ENCODE measurements at regions not wholly inside any gene's neighbourhood (a gene's known extent, or its start where the extent isn't known, plus 50 kb on each side); places are given as distances from the start of the nearest gene placed in this dataset.
A peak's percentile ranks its signal among the peaks of the same experiment; 100 is the strongest.

DNA sequence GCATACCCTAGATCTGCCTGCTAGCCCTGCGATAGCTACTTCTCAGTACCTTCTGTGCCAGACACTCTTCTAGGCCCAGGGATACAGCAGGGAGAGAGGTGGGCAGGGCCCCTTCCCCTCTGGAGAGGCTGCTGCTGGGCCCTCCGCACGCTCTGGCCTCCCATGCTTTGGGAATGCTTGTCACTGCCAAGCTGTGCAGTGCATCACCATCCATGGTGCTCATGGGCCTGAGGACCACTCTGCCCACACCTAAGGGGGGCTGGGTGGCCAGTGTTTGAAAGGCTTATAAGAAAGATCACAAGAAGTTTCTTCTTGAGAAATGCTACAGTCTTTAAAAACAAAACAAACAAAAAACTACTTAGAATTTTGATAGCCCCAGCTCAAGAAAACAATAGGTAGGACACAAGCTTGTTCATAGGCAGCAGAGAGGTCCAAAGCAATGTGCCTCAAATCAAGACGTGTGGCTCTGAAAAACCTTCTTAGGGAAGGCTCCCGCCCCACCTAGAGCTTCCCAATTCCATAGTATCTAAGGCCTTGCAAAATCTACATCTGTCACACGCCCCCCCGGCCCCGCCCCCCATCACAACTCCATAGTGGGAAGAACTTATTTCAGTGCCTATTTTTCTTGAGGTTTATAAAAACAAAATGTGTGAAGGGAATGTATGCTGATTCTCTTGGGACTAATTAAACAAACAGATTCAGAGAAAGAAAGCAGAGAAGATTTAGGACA is 145.8 kb downstream of the TM9SF2 start:
- no peaks in the 10 kb centered on the region for H3K27me3 ChIP-seq
- no peak overlapping the region for H3K27ac ChIP-seq
- H3K4me1 ChIP-seq, result peaks cover 14% of the 10 kb centered on the region
- H3K4me2 ChIP-seq, result no peak overlapping the region
- no peaks in the 10 kb centered on the region for H3K36me3 ChIP-seq
- no peak for TF ChIP-seq Cebpa-rat (IDR thresholded peaks at IDR 0.05)
- no peaks in the 10 kb centered on the region for H3K9me3 ChIP-seq
- no peak overlapping the region for H3K9ac ChIP-seq
- no peaks in the 10 kb centered on the region for H4K20me1 ChIP-seq
- H3K4me3 ChIP-seq, result no peak overlapping the region

DNA sequence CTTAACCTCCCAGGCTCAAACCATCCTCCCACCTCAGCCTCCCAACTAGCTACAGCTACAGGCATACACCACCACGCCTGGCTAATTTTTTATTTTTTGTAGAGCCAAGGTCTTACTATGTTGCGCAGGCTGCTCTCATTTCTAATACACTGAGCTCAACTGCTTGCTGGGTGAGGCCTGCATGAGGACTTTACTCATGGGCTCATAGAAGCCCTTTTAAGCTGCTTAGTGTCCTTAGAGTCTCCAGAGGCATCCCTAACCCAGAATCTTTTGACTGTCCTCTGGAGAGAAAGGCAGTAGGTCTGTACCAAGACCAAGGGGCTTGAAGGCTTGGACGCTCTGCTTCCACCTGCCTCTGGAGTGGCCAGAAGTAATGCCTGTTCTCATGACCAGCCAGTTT is 141.6 kb downstream of the TM9SF2 start:
- Histone ChIP-seq H3K27me3 (no peaks in the 10 kb centered on the region), H3K9ac (no peak overlapping the region), H3K36me3 (no peaks in the 10 kb centered on the region), H3K9me3 (no peaks in the 10 kb centered on the region), H3K27ac (no peak overlapping the region), H3K4me2 (no peak overlapping the region), H3K4me3 (no peak overlapping the region), H3K4me1 (peaks cover 2% of the 10 kb centered on the region; the same call in 1 of the 2 replicates), H4K20me1 (no peaks in the 10 kb centered on the region)
- no peak for TF ChIP-seq Cebpa-rat (IDR thresholded peaks at IDR 0.05)

GRCh38 chr13:99642006-99642405 is 140.7 kb downstream of the TM9SF2 start:
- Histone ChIP-seq H3K36me3 (no peaks in the 10 kb centered on the region), H3K4me3 (no peak overlapping the region), H3K9ac (no peak overlapping the region), H3K27ac (no peak overlapping the region), H3K27me3 (no peaks in the 10 kb centered on the region), H3K4me1 (peaks cover 11% of the 10 kb centered on the region), H3K4me2 (no peak overlapping the region), H3K9me3 (no peaks in the 10 kb centered on the region), H4K20me1 (no peaks in the 10 kb centered on the region)
- TF ChIP-seq Cebpa-rat (IDR thresholded peaks at IDR 0.05), result no peak

DNA sequence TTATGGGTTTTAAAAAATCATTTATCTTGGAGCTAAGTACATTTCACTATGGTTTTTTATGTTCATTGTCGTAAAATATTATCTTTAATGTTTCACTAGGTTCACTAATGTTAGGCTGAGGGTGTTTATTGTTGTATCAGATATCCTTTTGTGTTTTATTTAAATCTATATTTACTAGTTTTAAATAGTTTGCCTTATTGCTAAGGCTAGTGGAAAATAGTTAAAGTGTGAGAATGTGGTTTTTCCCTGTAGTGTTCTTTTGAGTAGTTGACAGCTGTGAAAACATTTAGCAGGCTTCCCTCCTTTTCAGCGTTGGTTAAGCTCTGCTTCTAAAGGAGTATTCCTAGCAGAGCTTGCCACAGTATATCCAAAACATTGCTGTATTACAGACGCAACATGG is 139.0 kb downstream of the TM9SF2 start:
- Histone ChIP-seq H3K27me3 (no peaks in the 10 kb centered on the region), H3K4me2 (no peak overlapping the region), H3K36me3 (no peaks in the 10 kb centered on the region), H3K9ac (no peak overlapping the region), H3K4me1 (peaks cover 28% of the 10 kb centered on the region), H3K4me3 (no peak overlapping the region), H4K20me1 (no peaks in the 10 kb centered on the region), H3K27ac (no peak overlapping the region), H3K9me3 (no peaks in the 10 kb centered on the region)
- TF ChIP-seq Cebpa-rat (IDR thresholded peaks at IDR 0.05), result no peak

DNA sequence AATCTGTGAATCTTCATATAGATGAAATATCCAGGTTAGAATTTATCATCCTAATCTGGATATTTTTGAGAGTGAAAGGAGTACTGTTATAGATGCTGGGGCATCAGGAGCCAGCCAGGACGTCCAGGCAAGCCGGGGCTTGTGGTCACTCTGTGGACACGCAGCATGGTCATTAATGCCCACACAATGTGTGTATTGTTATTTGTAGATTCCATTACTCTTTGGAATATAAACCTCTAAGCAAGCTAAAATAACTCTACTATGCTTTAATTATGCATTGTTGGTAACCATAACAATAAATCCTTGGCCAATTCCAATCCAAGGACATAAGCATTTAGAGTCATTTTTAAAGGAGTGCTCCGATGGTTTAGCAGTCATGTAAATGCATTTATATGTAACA is 137.9 kb downstream of the TM9SF2 start:
- H3K27ac ChIP-seq, result no peak overlapping the region
- no peaks in the 10 kb centered on the region for H3K9me3 ChIP-seq
- TF ChIP-seq Cebpa-rat (IDR thresholded peaks at IDR 0.05), result no peak
- no peak overlapping the region for H3K4me3 ChIP-seq
- no peaks in the 10 kb centered on the region for H3K27me3 ChIP-seq
- peaks cover 30% of the 10 kb centered on the region for H3K4me1 ChIP-seq
- no peak overlapping the region for H3K9ac ChIP-seq
- no peaks in the 10 kb centered on the region for H4K20me1 ChIP-seq
- no peaks in the 10 kb centered on the region for H3K36me3 ChIP-seq
- no peak overlapping the region for H3K4me2 ChIP-seq

DNA sequence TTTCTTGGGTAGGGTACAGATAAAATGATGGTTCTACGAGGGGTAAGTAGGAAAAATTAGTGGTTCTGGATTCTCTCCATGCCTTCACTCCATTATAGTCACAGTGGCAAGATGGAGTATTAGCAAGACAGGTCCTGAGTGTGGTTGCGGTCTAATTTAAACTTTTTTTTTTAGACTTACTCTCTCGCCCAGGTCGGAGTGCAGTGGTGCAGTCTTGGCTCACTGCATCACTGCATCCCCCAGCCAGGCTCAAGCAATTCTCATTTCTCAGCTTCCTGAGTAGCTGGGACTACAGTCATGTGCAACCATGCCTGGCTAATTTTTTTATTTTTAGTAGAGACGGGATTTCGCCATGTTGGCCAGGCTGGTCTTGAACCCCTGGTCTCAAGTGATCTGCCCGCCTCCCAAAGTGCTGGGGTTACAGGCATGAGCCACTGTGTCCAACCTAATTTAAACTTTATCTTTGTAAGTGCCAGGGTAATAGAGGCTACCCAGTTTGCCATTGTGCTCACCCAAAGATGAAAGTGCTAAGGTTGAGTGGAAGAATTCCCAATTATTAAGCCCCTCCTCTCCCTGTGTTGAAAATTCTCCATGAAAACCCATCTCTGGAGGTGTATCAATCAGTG is 135.6 kb downstream of the TM9SF2 start:
- H4K20me1 ChIP-seq, result no peaks in the 10 kb centered on the region
- H3K4me1 ChIP-seq, result peaks cover 30% of the 10 kb centered on the region
- no peak for TF ChIP-seq Cebpa-rat (IDR thresholded peaks at IDR 0.05)
- peak overlapping the region; percentile 74 for H3K4me2 ChIP-seq
- no peaks in the 10 kb centered on the region for H3K36me3 ChIP-seq
- H3K27me3 ChIP-seq, result no peaks in the 10 kb centered on the region
- H3K9me3 ChIP-seq, result peaks cover 16% of the 10 kb centered on the region
- peak overlapping the region; percentile 7; the same call in 1 of the 2 replicates for H3K27ac ChIP-seq
- H3K4me3 ChIP-seq, result no peak overlapping the region; the same call in 1 of the 2 replicates
- H3K9ac ChIP-seq, result no peak overlapping the region

DNA sequence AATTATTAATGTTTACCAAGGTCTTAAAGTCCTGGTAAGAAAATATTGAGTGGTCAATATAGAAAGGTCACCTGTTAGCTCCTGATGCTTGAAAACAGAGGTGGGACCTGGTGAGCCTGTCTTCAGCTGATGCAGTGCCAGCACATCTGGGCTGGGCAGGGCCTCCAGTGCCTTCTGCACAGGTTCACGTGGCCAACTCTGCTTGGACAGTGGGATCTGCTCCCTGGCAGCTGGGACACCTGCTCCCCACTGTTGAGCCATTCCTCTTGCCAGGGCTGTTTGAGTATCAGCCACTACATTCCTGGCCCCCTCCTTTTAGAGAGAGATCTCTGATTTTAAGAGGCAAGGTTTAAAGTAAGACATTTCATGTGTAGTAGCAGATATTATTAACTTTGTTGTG is 135.0 kb downstream of the TM9SF2 start:
- no peaks in the 10 kb centered on the region for H3K27me3 ChIP-seq
- no peak overlapping the region for H3K9ac ChIP-seq
- no peak for TF ChIP-seq Cebpa-rat (IDR thresholded peaks at IDR 0.05)
- peaks cover 30% of the 10 kb centered on the region for H3K4me1 ChIP-seq
- no peaks in the 10 kb centered on the region for H4K20me1 ChIP-seq
- H3K36me3 ChIP-seq, result no peaks in the 10 kb centered on the region
- H3K4me3 ChIP-seq, result no peak overlapping the region
- no peak overlapping the region for H3K27ac ChIP-seq
- H3K9me3 ChIP-seq, result peaks cover 21% of the 10 kb centered on the region
- peak overlapping the region; percentile 74 for H3K4me2 ChIP-seq

DNA sequence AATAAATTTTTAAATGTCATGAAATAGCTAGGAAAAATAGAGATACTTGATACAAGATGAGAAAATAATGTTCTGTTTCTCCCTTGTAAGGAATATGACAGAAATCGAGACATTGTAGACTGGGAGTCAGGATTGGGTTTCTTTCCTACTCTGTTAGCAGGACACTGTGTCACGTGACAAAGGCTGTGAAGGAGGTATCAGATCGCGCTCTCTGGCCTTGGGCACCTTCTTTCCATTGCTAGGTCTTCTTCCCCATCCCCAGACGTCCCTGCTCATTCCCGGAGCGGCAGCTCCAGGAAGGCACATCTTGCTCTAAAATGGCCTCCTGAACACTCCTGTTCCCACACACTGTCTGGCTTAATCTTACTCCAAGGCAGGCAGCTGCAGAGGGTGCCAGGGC is 133.4 kb downstream of the TM9SF2 start:
- no peaks in the 10 kb centered on the region for H4K20me1 ChIP-seq
- H3K4me1 ChIP-seq, result peaks cover 30% of the 10 kb centered on the region
- peaks cover 21% of the 10 kb centered on the region for H3K9me3 ChIP-seq
- no peaks in the 10 kb centered on the region for H3K27me3 ChIP-seq
- H3K27ac ChIP-seq, result no peak overlapping the region
- no peak overlapping the region for H3K4me2 ChIP-seq
- no peak overlapping the region for H3K4me3 ChIP-seq
- TF ChIP-seq Cebpa-rat (IDR thresholded peaks at IDR 0.05), result no peak
- H3K9ac ChIP-seq, result no peak overlapping the region
- H3K36me3 ChIP-seq, result no peaks in the 10 kb centered on the region

GRCh38 chr13:99630269-99630898 is 129.1 kb downstream of the TM9SF2 start:
- no peak overlapping the region for H3K4me2 ChIP-seq
- no peak overlapping the region for H3K9ac ChIP-seq
- no peak overlapping the region for H3K4me3 ChIP-seq
- peaks cover 21% of the 10 kb centered on the region for H3K9me3 ChIP-seq
- H3K27me3 ChIP-seq, result 0 out of 2 replicates have a peak, but pooled peaks cover 3% of the 10 kb centered on the region
- H3K4me1 ChIP-seq, result peaks cover 3% of the 10 kb centered on the region; the same call in 1 of the 2 replicates
- H3K27ac ChIP-seq, result no peak overlapping the region
- H4K20me1 ChIP-seq, result no peaks in the 10 kb centered on the region
- H3K36me3 ChIP-seq, result no peaks in the 10 kb centered on the region
- TF ChIP-seq Cebpa-rat (IDR thresholded peaks at IDR 0.05), result no peak

- H3K9ac ChIP-seq, result no peak overlapping the region
- peaks cover 21% of the 10 kb centered on the region for H3K9me3 ChIP-seq
- H3K4me3 ChIP-seq, result no peak overlapping the region
- TF ChIP-seq Cebpa-rat (IDR thresholded peaks at IDR 0.05), result no peak
- H4K20me1 ChIP-seq, result no peaks in the 10 kb centered on the region
- H3K27me3 ChIP-seq, result 0 out of 2 replicates have a peak, but pooled peaks cover 3% of the 10 kb centered on the region
- no peak overlapping the region for H3K27ac ChIP-seq
- H3K4me2 ChIP-seq, result no peak overlapping the region
- H3K36me3 ChIP-seq, result no peaks in the 10 kb centered on the region
- H3K4me1 ChIP-seq, result peaks cover 1% of the 10 kb centered on the region
Measured at GRCh38 chr13:99629641-99630040, 128.4 kb downstream of the TM9SF2 start.

Measured in BLaER1 (cell line).